ENCODE measurements at regions not wholly inside any gene's neighbourhood (a gene's known extent, or its start where the extent isn't known, plus 50 kb on each side); places are given as distances from the start of the nearest gene placed in this dataset.

DNA sequence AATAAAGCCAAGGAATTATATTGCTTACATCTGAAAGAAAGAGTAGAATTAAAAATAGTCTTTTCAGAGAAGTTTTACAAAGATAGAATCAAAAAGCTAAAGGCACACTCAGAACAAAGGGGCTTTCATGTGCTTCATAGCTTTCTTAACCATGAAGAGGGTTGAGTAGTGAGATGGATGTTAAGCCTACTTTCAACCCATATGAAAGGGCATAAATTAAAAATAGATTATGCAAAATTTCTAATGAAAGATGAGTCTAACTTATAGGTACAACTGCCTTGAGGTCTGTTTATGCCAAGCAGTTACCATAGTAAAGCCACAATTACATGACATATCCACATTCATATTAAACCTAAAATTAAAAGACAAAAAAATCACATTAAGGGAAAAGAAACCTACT is 223.3 kb upstream of the ARHGEF26 start:
- H3K36me3 ChIP-seq = no peaks in the 10 kb centered on the region
- H3K9me3 ChIP-seq = no peaks in the 10 kb centered on the region
- TF ChIP-seq, protein P1, sequence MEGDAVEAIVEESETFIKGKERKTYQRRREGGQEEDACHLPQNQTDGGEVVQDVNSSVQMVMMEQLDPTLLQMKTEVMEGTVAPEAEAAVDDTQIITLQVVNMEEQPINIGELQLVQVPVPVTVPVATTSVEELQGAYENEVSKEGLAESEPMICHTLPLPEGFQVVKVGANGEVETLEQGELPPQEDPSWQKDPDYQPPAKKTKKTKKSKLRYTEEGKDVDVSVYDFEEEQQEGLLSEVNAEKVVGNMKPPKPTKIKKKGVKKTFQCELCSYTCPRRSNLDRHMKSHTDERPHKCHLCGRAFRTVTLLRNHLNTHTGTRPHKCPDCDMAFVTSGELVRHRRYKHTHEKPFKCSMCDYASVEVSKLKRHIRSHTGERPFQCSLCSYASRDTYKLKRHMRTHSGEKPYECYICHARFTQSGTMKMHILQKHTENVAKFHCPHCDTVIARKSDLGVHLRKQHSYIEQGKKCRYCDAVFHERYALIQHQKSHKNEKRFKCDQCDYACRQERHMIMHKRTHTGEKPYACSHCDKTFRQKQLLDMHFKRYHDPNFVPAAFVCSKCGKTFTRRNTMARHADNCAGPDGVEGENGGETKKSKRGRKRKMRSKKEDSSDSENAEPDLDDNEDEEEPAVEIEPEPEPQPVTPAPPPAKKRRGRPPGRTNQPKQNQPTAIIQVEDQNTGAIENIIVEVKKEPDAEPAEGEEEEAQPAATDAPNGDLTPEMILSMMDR (IDR thresholded peaks at IDR 0.05) = no peak
- no peak for TF ChIP-seq POLR2AphosphoS5 (IDR thresholded peaks at IDR 0.05)
- TF ChIP-seq POLR2A (IDR thresholded peaks at IDR 0.05) = no peak
- no peak overlapping the region for H3K27ac ChIP-seq
- no peak overlapping the region for H3K4me3 ChIP-seq
- intact Hi-C loops (cut with DNase I) = no loop called here
- H3K4me1 ChIP-seq (replicated peaks) = no peaks in the 10 kb centered on the region
- no peaks in the 10 kb centered on the region for H3K27me3 ChIP-seq (replicated peaks; ENCODE audit: insufficient read depth)
- no peak for DNase-seq (ENCODE audit: low spot score)

GRCh38 chr3:153901152-153901551 is 220.0 kb upstream of the ARHGEF26 start:
- 27% methylated on average over 2 of the region's 2 CpGs for WGBS
- intact Hi-C loops (cut with DNase I) = no loop called here
- H3K4me1 ChIP-seq (replicated peaks) = no peaks in the 10 kb centered on the region
- H3K36me3 ChIP-seq = no peaks in the 10 kb centered on the region
- H3K9me3 ChIP-seq = no peaks in the 10 kb centered on the region
- TF ChIP-seq POLR2A (IDR thresholded peaks at IDR 0.05) = no peak
- TF ChIP-seq, protein P1 (IDR thresholded peaks at IDR 0.05) = no peak
- no peak for TF ChIP-seq POLR2AphosphoS5 (IDR thresholded peaks at IDR 0.05)
- no peak overlapping the region for H3K27ac ChIP-seq
- DNase-seq (ENCODE audit: low spot score) = no peak
- H3K27me3 ChIP-seq (replicated peaks; ENCODE audit: insufficient read depth) = no peaks in the 10 kb centered on the region
- no peak overlapping the region for H3K4me3 ChIP-seq

- no peak for DNase-seq (ENCODE audit: low spot score)
- Histone ChIP-seq H3K4me1 (replicated peaks) (no peaks in the 10 kb centered on the region), H3K27ac (no peak overlapping the region), H3K9me3 (no peaks in the 10 kb centered on the region), H3K36me3 (no peaks in the 10 kb centered on the region), H3K4me3 (no peak overlapping the region), H3K27me3 (replicated peaks; ENCODE audit: insufficient read depth) (no peaks in the 10 kb centered on the region)
- WGBS = 79% methylated on average over 3 of the region's 3 CpGs
- TF ChIP-seq POLR2A (IDR thresholded peaks at IDR 0.05) (no peak), POLR2AphosphoS5 (IDR thresholded peaks at IDR 0.05) (no peak)
- TF ChIP-seq, protein P1 (IDR thresholded peaks at IDR 0.05) = no peak
- intact Hi-C loops (cut with DNase I) = no loop called here
These were observed 219.2 kb upstream of the ARHGEF26 start for GRCh38 chr3:153901991-153902390.

GRCh38 chr3:153903430-153903829 is 217.8 kb upstream of the ARHGEF26 start:
- Histone ChIP-seq H3K27ac (no peak overlapping the region), H3K9me3 (no peaks in the 10 kb centered on the region), H3K36me3 (no peaks in the 10 kb centered on the region), H3K4me3 (no peak overlapping the region), H3K4me1 (replicated peaks) (no peaks in the 10 kb centered on the region), H3K27me3 (replicated peaks; ENCODE audit: insufficient read depth) (no peaks in the 10 kb centered on the region)
- intact Hi-C loops (cut with DNase I) = no loop called here
- no peak for DNase-seq (ENCODE audit: low spot score)
- TF ChIP-seq POLR2A (IDR thresholded peaks at IDR 0.05) = no peak
- no peak for TF ChIP-seq POLR2AphosphoS5 (IDR thresholded peaks at IDR 0.05)
- TF ChIP-seq, protein P1 (IDR thresholded peaks at IDR 0.05) = no peak

- peak; percentile 6 for DNase-seq (ENCODE audit: low spot score)
- H3K27me3 ChIP-seq (replicated peaks; ENCODE audit: insufficient read depth) = no peaks in the 10 kb centered on the region
- peak; percentile 33 for TF ChIP-seq POLR2AphosphoS5 (IDR thresholded peaks at IDR 0.05)
- TF ChIP-seq, protein P1 (IDR thresholded peaks at IDR 0.05) = no peak
- TF ChIP-seq POLR2A (IDR thresholded peaks at IDR 0.05) = no peak
- no peak overlapping the region for H3K27ac ChIP-seq
- no peaks in the 10 kb centered on the region for H3K9me3 ChIP-seq
- no peaks in the 10 kb centered on the region for H3K36me3 ChIP-seq
- H3K4me1 ChIP-seq (replicated peaks) = no peaks in the 10 kb centered on the region
- H3K4me3 ChIP-seq = no peak overlapping the region
- intact Hi-C loops (cut with DNase I) = no loop called here
- 34% methylated on average over 2 of the region's 2 CpGs for WGBS
These were observed 214.8 kb upstream of the ARHGEF26 start for GRCh38 chr3:153906366-153906765.
